K562 (cell line): ENCODE measurements at regions not wholly inside any gene's neighbourhood (a gene's known extent, or its start where the extent isn't known, plus 50 kb on each side); places are given as distances from the start of the nearest gene placed in this dataset.

ENCODE experiments used
- ATAC-seq: fragments of 200-7000 bp; cut with Tn5 transposase; 3 replicates; pipeline ENCODE4 v1.9.1; 2020; ENCODE audit warnings: moderate library complexity
- BruUV-seq: library from RNA; stranded (reverse); fragments of 400-500 nt; replicated peaks from 2 replicates; lab custom pipeline; 2021; lab: Mats Ljungman, UMichigan
- CTCF ChIA-PET: fragments of 300-600 bp; formaldehyde crosslinking; extraction: SDS; loops from one replicate; lab custom pipeline; 2021; ENCODE audit warnings: low intra/inter-chr PET ratio; lab: Yijun Ruan, JAX
- POLR2A ChIA-PET: fragments of 300-600, 350-650 bp; sonication (Branson Sonifier 250); formaldehyde crosslinking; extraction: SDS; loops from one replicate; lab custom pipeline; 2021; ENCODE audit warnings: antibody characterized with exemption, inconsistent platforms; lab: Yijun Ruan, JAX
- DNase-seq, 4 experiments: peaks; one replicate each; pipeline versions ENCODE4 v3.0.0 to v3.0.0-alpha.2; 2011 to 2018; ENCODE audit warnings: low spot score in 3 of 4, mixed read lengths in 3 of 4; ENCODE audit errors: extremely low read depth in 1 of 4
- FAIRE-seq: peaks from 2 replicates; lab custom pipeline; 2011; peaks lifted over from hg19 to GRCh38; lab: Jason Lieb, UNC
- H2AFZ ChIP-seq: 2 replicates; pipeline ENCODE4 v1.6.0; 2011; ENCODE audit warnings: low read depth, low read length, control low read depth, inconsistent platforms
- H3K27ac ChIP-seq: fragments of 200-600 bp; 3 replicates; pipeline ENCODE4 v1.8.0; 2011; ENCODE audit warnings: low read depth, mild to moderate bottlenecking, control low read depth, inconsistent platforms, low read length, moderate library complexity, mixed read lengths; ENCODE audit errors: extremely low read depth
- H3K27me3 ChIP-seq, 2 experiments: fragments of 300-600 bp in 1 of 2; 2 replicates in 1 of 2; 3 replicates in 1 of 2; pipeline versions ENCODE4 v1.6.0 to v1.8.0; 2011; ENCODE audit warnings: inconsistent platforms in 2 of 2, low read length in 2 of 2, mild to moderate bottlenecking in 1 of 2, mixed read lengths in 1 of 2, moderate library complexity in 1 of 2; ENCODE audit not compliant: control insufficient read depth in 2 of 2, insufficient read depth in 2 of 2
- H3K36me3 ChIP-seq: fragments of 300-600 bp; 3 replicates; pipeline ENCODE4 v1.8.0; 2011; ENCODE audit warnings: mild to moderate bottlenecking, low read length, inconsistent platforms; ENCODE audit not compliant: control insufficient read depth, insufficient read depth
- H3K4me1 ChIP-seq, 2 experiments: fragments of 200-600 bp in 1 of 2; replicated peaks in 1 of 2; 2 replicates in 1 of 2; 3 replicates in 1 of 2; pipeline versions ENCODE4 v1.5.1 to v1.8.0; 2011; ENCODE audit warnings: inconsistent platforms in 2 of 2, low read length in 2 of 2, mild to moderate bottlenecking in 1 of 2, mixed read lengths in 1 of 2, moderate library complexity in 1 of 2; ENCODE audit not compliant: control insufficient read depth in 2 of 2, insufficient read depth in 2 of 2
- H3K4me2 ChIP-seq: 2 replicates; pipeline ENCODE4 v1.6.1; 2011; ENCODE audit warnings: low read length, control low read depth, inconsistent platforms, mixed read lengths; ENCODE audit not compliant: insufficient read depth
- H3K4me3 ChIP-seq: fragments of 200-600 bp; sonication (generic), shearing (Covaris generic); 2 replicates; pipeline ENCODE4 v1.5.1; 2016; ENCODE audit warnings: control low read depth, inconsistent platforms
- H3K79me2 ChIP-seq: fragments of 200-600 bp; 3 replicates; pipeline ENCODE4 v1.8.0; 2011; ENCODE audit warnings: low read length, inconsistent platforms; ENCODE audit not compliant: control insufficient read depth, insufficient read depth
- H3K9ac ChIP-seq, 2 experiments: 2 replicates each; pipeline versions ENCODE4 v1.6.0 to v1.6.1; 2011; ENCODE audit warnings: low read depth in 2 of 2, low read length in 2 of 2, control low read depth in 1 of 2, inconsistent platforms in 1 of 2, mild to moderate bottlenecking in 1 of 2, mixed read lengths in 1 of 2; ENCODE audit not compliant: insufficient read depth in 1 of 2
- H3K9me1 ChIP-seq: one replicate; pipeline ENCODE4 v1.6.0; 2011; ENCODE audit warnings: inconsistent platforms, mild to moderate bottlenecking, low read length, moderate library complexity; ENCODE audit not compliant: control insufficient read depth, insufficient read depth
- H3K9me3 ChIP-seq: replicated peaks from 2 replicates; pipeline ENCODE4 v1.5.1; 2011; ENCODE audit warnings: low read depth, low read length, inconsistent platforms; ENCODE audit not compliant: control insufficient read depth, insufficient read depth
- H4K20me1 ChIP-seq: replicated peaks from 2 replicates; pipeline ENCODE4 v1.6.1; 2011; ENCODE audit warnings: low read length, inconsistent platforms, mixed read lengths; ENCODE audit not compliant: control insufficient read depth, insufficient read depth
- AFF1 ChIP-seq, 2 experiments: fragments of 450-650 bp; IDR thresholded peaks; 2 replicates each; pipeline ENCODE4 v1.6.1; 2018; ENCODE audit warnings: mild to moderate bottlenecking in 2 of 2, low read depth in 1 of 2; ENCODE audit not compliant: partially characterized antibody in 2 of 2
- ARID2 ChIP-seq: fragments of 450-650 bp; IDR thresholded peaks from 2 replicates; pipeline ENCODE4 v1.6.1; 2017; ENCODE audit warnings: antibody characterized with exemption, mild to moderate bottlenecking
- KHSRP ChIP-seq: fragments of 450-650 bp; IDR thresholded peaks from 2 replicates; pipeline ENCODE4 v1.6.1; 2017
- MED1 ChIP-seq: sonication (generic); formaldehyde crosslinking; IDR thresholded peaks from 2 replicates; pipeline ENCODE4 v1.8.1; 2023; ENCODE audit warnings: missing genetic modification reagents, borderline replicate concordance
- MYC ChIP-seq, 2 experiments: fragments of 250-450 bp in 1 of 2; sonication (Bioruptor Pico) in 1 of 2; IDR thresholded peaks; 2 replicates each; pipeline versions ENCODE4 v1.5.1 to v1.6.1; 2012 to 2021; ENCODE audit warnings: low read depth in 2 of 2, borderline replicate concordance in 1 of 2, improper control_type of control experiment in 1 of 2, low read length in 1 of 2, mild to moderate bottlenecking in 1 of 2, moderate library complexity in 1 of 2
- NFYB ChIP-seq: IDR thresholded peaks from 2 replicates; pipeline ENCODE4 v1.6.1; 2011; ENCODE audit warnings: mild to moderate bottlenecking, moderate library complexity; ENCODE audit not compliant: insufficient read length; ENCODE audit errors: extremely low read depth
- NR1H2 ChIP-seq: sonication (generic); formaldehyde crosslinking; IDR thresholded peaks from 2 replicates; pipeline ENCODE4 v1.4.0; 2020; ENCODE audit warnings: mild to moderate bottlenecking, missing genetic modification reagents
- SREBF1 ChIP-seq: fragments of 150-350 bp; IDR thresholded peaks from 2 replicates; pipeline ENCODE4 v1.6.1; 2014; ENCODE audit warnings: antibody characterized with exemption, low read depth, low read length, borderline replicate concordance
- ZBTB17 ChIP-seq: fragments of 450-650 bp; formaldehyde crosslinking; IDR thresholded peaks from 2 replicates; pipeline ENCODE4 v1.4.0; 2020; ENCODE audit warnings: mild to moderate bottlenecking
- ZFP30 ChIP-seq: fragments of 250-450 bp; sonication (Bioruptor Pico); IDR thresholded peaks from 2 replicates; pipeline ENCODE4 v1.8.0; 2022; ENCODE audit warnings: moderate library complexity, mild to moderate bottlenecking, inconsistent platforms, borderline replicate concordance
- ZFX ChIP-seq: sonication (generic); formaldehyde crosslinking; IDR thresholded peaks from 2 replicates; pipeline ENCODE4 v1.8.0; 2022; ENCODE audit warnings: mild to moderate bottlenecking, missing genetic modification reagents, moderate library complexity
- ZKSCAN8 ChIP-seq: fragments of 200-800 bp; sonication (Bioruptor generic); IDR thresholded peaks from 2 replicates; pipeline ENCODE4 v1.6.1; 2016; ENCODE audit warnings: missing genetic modification characterization, missing compliant biosample characterization
- ZNF277 ChIP-seq: fragments of 250-450 bp; sonication (Bioruptor Pico); IDR thresholded peaks from 2 replicates; pipeline ENCODE4 v1.8.0; 2022; ENCODE audit warnings: inconsistent platforms, mild to moderate bottlenecking, moderate library complexity, borderline replicate concordance
- WGBS: fragments of 100-300 bp; shearing (Covaris generic); methylation state at CpG from one replicate; pipeline ENCODE4 v1.1.6; 2016; ENCODE audit warnings: low coverage, mixed read lengths; ENCODE audit not compliant: insufficient coverage; ENCODE audit errors: missing lambda C conversion rate; 5-methylcytosine and 5-hydroxymethylcytosine counted together
- in situ Hi-C: fragments of 300-500 bp; cut with MboI; formaldehyde crosslinking; loops from 4 replicates; pipeline ENCODE4 v1.15.0; 2018; ENCODE audit warnings: inconsistent platforms, mixed read lengths
- intact Hi-C: fragments of 100-400 bp; cut with micrococcal nuclease; formaldehyde crosslinking; loops from 2 replicates; pipeline ENCODE4 v1.14.2; 2022
- TF ChIP-seq, protein P1 (sequence below): fragments of 450-650 bp; IDR thresholded peaks from 2 replicates; pipeline ENCODE4 v1.6.1; 2016; ENCODE audit warnings: borderline replicate concordance
- TF ChIP-seq, protein P2 (sequence below): sonication (generic); formaldehyde crosslinking; IDR thresholded peaks from 2 replicates; pipeline ENCODE4 v1.9.0; 2022; ENCODE audit warnings: mild to moderate bottlenecking, missing genetic modification reagents

GRCh38 chr6:151719070-151719469, 88.4 kb upstream of the ESR1 start:
- ATAC-seq (no peak), DNase-seq (no peak), FAIRE-seq (no peak)
- no TSS peak for BruUV-seq
- H4K20me1 ChIP-seq: no peaks in the 10 kb centered on the region
- H3K4me1 ChIP-seq: no peaks in the 10 kb centered on the region; a peak in 1 of 5 replicates
- CTCF ChIA-PET: no interaction called here
- no peaks in the 10 kb centered on the region for H3K27me3 ChIP-seq
- H3K9me1 ChIP-seq: no peaks in the 10 kb centered on the region
- POLR2A ChIA-PET: no interaction called here
- in situ Hi-C loops: no loop called here
- no peak overlapping the region for H3K27ac ChIP-seq
- no peak overlapping the region for H3K4me3 ChIP-seq
- H3K4me2 ChIP-seq: no peak overlapping the region
- whole genome bisulfite sequencing: 0% methylated on average over 5 of the region's 5 CpGs
- H3K9me3 ChIP-seq: no peaks in the 10 kb centered on the region
- no peak overlapping the region for H3K9ac ChIP-seq
- no peaks in the 10 kb centered on the region for H3K36me3 ChIP-seq
- H2AFZ ChIP-seq: no peak overlapping the region
- intact Hi-C loops: no loop called here
- H3K79me2 ChIP-seq: no peaks in the 10 kb centered on the region
- no peak for TF ChIP-seq ZFX (CRISPR knock-in tag)
- no peak for TF ChIP-seq NFYB
- TF ChIP-seq ZBTB17 (CRISPR knock-in tag): no peak
- TF ChIP-seq MYC (IDR thresholded peaks at IDR 0.05; ENCODE audit: low read depth, low read length): no peak
- no peak for TF ChIP-seq MYC (CRISPR knock-in tag; IDR thresholded peaks at IDR 0.05; ENCODE audit: borderline replicate concordance, low read depth)
- no peak for TF ChIP-seq NR1H2 (CRISPR knock-in tag)
- TF ChIP-seq, protein P1, sequence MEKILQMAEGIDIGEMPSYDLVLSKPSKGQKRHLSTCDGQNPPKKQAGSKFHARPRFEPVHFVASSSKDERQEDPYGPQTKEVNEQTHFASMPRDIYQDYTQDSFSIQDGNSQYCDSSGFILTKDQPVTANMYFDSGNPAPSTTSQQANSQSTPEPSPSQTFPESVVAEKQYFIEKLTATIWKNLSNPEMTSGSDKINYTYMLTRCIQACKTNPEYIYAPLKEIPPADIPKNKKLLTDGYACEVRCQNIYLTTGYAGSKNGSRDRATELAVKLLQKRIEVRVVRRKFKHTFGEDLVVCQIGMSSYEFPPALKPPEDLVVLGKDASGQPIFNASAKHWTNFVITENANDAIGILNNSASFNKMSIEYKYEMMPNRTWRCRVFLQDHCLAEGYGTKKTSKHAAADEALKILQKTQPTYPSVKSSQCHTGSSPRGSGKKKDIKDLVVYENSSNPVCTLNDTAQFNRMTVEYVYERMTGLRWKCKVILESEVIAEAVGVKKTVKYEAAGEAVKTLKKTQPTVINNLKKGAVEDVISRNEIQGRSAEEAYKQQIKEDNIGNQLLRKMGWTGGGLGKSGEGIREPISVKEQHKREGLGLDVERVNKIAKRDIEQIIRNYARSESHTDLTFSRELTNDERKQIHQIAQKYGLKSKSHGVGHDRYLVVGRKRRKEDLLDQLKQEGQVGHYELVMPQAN: no peak
- TF ChIP-seq KHSRP: no peak
- TF ChIP-seq SREBF1: no peak
- TF ChIP-seq ZKSCAN8 (CRISPR knock-in tag): no peak
- TF ChIP-seq ZNF277 (CRISPR knock-in tag): no peak
- TF ChIP-seq ZFP30 (CRISPR knock-in tag): no peak
- no peak for TF ChIP-seq ARID2
- TF ChIP-seq AFF1 (IDR thresholded peaks at IDR 0.05; ENCODE audit: low read depth in 1 of 2, partially characterized antibody in 2 of 2): no peak
- TF ChIP-seq MED1: no peak
- TF ChIP-seq, protein P2, sequence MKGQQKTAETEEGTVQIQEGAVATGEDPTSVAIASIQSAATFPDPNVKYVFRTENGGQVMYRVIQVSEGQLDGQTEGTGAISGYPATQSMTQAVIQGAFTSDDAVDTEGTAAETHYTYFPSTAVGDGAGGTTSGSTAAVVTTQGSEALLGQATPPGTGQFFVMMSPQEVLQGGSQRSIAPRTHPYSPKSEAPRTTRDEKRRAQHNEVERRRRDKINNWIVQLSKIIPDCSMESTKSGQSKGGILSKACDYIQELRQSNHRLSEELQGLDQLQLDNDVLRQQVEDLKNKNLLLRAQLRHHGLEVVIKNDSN (CRISPR knock-in tag): no peak
